Stimulated activated CD8-positive, alpha-beta memory T cell treated with anti-CD3 and anti-CD28 coated beads, Interleukin-7, amount 100 ng/mL, for 4 hours (primary cell): ENCODE measurements at regions not wholly inside any gene's neighbourhood (a gene's known extent, or its start where the extent isn't known, plus 50 kb on each side); places are given as distances from the start of the nearest gene placed in this dataset.

Experiments used
- DNase-seq, 2 donors: peaks; one replicate each; pipeline ENCODE4 v3.0.0-alpha.2; 2020; ENCODE audit warnings: low read depth in 2 of 2

DNA sequence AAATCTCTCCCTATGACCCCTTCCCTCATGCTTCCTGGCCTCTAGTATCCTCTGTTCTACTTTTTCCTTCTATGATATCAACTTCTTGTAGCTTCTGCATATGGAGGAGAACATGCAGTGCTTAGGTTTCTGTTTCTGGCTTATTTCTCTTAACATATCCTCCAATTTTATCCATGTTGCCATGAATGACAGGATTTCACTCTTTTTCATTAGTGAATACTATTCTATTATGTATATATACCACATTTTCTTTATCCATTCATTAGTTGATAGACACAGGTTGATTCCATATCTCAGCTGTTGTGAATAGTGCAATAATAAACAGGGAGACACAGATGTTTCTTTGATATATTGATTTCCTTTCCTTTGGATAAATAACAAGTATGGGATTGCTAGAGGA lies 123.3 kb upstream of the SESN3 start:
- DNase-seq = no peak

DNA sequence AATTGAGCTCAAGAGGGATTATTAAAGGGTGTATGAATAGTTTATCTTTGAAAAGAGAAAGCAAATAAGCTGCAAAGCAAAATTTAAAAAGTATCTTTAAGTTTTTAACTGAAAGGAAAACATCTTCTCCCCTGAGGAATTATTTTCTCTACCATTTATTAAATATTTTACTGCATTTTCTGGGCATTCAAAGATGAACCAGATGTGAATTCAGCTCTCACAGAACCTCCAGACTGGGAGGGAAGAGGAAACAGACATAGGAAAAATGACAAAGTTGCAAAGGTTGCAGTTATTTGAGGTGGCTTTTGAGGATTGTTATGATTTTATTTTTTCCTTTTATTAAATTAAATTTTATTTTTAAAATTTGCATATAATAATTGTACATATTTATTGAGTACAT lies 122.7 kb upstream of the SESN3 start:
- no peak for DNase-seq

DNA sequence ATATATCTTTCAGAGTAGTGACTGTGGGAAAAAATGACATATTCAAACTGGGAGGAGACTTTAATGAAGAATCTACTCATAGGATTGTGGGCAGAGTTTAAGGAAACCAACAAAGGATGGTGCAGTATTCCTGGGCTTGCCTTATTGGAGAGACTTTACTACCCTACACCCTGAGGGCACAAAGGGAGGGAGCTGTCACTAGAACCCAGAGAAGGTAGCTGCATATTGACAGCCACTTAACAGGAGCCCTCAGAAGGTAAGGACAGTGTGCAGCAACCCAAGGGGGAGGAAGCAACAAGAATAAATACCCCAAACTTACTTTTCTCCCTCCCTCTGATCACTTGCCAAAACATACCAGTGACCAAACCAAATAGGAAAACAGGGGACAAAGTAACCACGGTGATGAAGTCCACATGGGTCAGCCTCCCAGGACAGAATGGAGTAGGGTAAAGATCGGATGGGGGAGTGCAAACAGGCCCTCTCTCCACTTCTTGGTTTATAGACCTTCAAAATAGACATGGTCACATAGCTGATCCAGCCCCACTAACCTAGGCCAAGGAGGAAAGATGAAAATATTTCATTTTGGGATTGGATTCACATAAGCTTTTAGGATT lies 121.8 kb upstream of the SESN3 start:
- no peak for DNase-seq

DNA sequence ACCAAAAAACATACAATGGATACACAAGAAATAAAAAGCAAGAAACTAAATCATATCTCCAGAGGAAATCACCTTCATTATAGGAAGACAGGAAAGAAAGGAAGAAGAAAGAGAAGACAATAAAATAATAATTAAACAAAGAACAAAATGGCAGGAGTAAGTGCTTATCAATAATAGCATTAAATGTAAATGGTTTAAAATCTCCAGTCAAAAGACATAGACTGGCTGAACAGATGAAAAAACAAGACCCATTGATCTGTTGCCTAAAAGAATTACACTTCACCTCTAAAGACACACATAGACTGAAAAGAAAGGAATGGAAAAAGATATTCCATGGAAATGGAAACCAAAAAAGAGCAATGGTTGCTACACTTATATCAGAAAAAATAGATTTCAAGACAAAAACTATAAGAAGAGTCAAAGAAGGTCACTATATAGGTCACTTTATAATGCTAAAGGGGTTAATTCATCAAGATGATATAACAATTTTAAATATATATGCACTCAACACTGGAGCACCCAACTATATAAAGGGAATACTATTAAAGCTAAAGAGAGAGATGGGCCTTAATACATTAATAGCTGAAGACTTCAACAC lies 118.4 kb upstream of the SESN3 start:
- DNase-seq = no peak

DNA sequence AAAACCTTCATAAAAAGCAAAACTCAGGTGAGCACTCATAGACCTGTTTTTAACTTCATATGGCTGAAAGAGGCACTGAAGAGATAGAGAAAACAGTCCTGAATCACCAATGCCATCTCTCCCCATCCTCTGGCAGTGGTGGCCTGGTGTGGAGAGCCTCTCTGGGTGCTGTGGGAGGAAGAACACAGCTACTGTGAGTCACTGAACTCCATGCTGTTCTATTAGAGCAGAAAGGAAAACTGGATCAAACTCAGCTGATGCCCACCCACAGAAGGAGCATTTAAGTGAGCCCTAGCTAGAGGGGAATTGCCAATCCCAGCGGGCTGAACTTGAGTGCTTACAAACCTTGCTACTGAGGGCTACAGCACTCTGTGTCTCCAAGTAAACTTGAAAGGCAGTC lies 115.3 kb upstream of the SESN3 start:
- DNase-seq = no peak

DNA sequence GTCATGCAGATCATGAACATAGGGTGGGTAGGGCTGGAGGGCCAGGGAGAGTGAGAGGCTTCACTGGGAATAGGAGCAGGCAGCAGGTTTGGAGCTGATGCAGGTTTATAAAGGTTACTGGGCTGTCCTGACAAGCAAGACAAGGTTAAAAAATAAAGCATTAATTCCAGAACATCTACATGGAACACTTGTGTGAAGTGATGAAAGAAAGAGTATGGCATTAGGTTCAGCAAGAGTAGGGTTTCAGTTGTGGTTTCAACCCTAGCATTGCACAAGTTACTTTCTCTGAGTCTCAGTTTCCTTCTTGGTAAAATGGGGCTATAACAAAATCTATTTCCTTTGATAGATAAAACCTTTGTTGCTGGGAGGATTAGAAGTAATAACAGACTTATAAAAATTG lies 114.6 kb upstream of the SESN3 start:
- DNase-seq = no peak

DNA sequence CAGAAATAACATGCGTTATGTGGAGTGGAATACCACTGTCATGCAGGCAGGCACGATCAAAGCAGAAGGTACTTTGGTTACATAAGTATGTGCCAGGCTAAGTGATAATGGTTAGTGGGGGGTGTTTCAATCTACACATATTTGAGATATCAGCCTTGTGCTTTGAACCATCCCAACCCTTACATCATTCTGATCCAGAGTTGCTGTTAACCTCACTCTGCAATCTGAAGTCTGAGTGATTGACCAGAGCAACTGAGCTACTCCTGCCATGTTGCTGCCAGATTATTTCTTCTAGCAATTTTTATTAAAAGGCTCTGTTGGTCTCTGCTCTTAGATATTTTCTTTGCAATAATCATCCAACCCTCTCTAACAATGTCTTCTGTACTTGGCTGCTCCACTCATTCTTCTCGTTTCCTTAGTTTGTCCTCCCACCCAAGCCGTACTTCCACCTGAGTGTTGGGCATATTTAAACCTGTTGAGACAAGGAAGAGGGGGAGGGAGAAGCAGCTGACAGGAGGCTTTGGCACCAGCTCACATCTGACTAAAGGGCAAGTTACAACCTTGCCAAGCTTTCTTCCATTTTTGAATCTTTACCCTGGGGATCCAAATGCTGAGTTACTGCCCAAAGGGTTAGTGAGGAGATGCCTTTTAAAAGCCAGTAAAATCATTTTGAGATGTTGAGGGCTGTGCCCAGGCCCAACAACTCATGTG lies 114.1 kb upstream of the SESN3 start:
- DNase-seq = no peak

DNA sequence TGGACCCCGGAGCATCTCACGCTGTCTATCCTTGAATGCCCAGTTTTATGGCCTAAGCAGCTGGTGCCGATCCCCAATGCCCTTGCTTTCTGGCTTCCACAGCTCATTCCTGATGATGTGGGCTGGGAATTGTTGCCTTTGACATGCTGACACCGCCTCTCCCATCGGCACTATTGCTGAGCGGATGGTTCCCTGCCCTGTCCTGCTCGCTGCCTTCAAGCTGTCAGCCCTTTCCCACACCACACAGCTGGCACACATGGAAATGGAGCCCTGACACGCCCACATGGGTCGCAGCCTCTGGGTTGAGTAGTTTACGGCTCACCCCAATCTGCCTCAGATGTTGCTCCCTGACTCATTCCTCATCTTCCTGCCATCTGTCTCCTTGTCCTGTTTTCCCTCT lies 110.2 kb upstream of the SESN3 start:
- no peak for DNase-seq

DNA sequence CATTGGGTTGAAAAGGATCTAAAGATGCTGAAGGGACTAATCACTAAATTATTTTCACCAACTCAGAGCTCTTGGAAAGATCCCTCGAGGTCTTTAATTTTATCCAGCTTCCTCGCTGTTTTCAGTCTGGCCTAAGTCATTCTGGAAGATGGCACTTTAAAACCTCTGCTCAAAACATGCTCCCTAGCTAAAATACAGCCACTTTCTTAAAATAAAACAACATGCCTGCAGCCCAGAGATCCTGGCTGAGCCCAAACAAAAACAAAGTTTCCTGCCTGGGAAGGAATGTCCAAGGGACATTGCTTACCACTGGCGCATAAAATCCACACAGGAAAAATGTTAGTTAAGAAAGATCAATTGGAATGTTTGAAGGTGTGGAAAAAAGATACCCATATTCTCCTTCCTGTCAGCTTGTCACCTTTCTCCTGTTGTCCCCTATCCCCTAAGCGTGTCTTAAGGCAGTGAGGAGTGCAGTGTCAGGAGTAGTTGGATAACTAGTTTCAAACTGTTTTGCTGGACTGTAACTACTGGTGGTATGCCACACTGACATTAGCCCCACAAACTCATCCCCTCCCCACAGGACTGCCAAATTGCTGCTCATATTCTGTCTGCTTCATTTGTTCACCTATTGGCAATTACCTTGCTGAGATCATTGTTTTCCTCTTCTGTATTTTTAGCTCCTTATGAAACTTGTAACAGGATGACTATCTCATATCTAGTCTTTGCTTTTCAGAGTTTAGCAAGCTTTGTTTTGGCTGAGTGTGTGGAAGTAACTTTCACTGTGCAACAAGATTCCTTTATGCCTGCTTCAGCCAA lies 108.3 kb upstream of the SESN3 start:
- no peak for DNase-seq

DNA sequence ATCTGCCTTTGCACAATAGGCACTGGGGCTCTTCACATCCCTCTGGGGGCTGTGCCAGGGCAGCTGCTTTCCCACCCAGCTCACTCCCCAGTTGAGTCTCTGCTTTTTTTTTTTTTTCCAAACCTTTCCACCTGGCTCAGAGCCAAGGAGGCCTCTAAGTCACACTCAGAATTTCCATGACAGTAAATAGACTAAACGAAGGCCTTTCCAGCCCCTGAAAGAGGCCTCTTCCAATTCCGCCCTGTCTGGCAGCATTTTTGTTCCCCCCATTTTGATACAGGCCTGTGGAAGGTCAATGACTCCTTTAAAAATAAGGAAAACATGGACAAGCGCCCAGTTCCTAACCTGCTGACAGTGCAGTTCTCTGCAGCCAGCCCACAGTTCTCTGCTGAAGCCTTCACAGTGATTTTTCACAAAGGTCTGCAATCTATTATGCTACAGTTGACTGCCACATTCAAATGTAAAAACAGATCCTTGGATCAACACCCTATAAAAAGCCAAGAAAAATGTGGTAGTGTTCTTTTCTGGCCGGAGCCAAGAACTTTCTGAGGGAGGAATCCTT lies 107.5 kb upstream of the SESN3 start:
- no peak for DNase-seq

DNA sequence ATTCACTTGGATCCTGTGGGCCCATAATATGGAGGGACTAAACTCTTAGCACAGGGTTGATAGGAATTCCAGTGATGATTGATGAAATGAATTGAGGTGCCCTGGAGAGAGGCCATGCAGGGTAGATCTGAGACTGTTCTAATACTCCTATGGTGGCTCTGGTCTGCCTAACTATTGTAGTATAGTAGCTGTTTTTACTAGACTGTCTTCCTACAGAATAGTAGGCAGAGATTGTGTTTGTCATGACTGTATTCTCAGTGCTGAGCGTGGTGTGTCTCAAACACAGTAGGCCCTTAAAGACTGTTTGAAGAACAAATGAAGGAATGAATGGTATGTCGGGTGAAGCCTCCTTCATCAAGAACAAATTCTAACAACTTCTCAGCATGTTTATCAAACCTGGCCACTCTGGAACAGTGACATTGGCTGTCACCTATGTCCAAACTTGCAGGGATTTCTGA lies 107.0 kb upstream of the SESN3 start:
- no peak for DNase-seq

DNA sequence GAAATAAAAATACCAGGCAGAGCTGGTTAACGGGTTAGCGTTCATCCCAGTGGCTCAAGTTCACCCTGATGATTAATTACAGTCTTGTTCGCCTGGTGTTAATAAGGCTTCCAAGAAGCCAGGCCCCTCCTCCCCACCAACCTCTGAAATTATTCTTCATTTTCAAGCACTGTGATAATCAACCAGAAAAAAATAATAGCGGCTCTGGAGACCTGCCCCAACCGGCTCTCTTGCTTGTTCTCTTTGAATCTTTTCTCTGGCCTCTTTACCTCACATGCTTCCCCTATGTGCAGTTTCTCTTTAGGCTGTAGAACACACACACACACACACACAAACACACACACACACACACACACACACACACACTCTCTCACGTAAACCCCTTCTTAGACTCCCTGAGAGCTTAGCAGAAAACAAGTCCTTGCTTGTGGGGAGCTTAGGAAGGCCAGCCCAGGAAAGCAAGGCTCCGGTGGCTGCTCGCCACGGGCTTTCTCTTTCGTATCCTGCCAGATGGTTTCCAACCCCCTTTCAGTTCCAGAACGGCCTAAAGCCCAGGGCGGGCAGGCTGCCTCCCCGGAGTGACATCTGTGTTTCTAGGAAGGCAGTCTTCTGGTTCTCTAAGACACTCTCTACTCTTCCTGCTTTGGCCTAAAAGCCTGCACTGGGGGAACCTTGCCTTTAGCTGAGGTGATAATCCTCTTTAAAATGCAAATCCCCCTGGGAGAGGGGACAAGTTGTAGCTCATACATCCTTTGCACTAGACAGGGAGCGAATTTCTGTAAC lies 106.4 kb upstream of the SESN3 start:
- peak; percentile 2 to 7 for DNase-seq

DNA sequence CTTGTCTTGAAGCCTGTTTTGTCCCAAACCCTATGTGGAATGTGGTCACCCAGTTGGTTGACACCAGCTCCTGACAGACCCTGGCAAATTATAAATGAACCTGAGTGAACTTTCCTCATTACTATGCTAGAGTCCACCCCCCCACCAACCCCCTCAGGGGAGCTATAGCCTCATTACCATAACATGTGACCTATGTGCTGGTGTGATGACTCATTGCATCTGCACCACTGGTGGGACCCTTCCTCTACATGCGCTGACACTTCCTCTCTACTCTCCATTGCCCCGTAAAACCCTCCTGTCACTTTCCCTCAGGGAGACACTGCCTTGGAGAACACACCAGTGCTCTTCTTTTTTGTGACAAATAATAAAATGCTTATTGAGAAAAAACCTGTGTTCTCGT lies 105.0 kb upstream of the SESN3 start:
- no peak for DNase-seq

DNA sequence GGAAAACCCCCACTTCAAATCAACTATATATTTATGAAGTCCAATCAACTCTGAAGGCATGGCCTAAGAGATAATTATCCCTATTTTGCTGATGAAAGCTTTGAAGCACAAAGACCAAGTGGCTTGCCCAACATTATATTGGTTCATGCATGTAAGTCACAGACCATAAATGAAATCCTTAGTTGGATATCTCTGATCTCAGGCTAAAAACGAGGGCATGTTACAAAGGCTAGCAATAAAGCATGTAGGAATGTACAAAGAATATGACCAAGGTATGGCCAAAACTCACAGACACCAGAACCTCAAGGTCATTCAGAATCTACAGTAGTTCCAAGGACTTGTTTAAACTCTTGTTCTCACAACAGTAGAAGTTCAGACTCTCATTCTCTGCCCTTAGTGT lies 100.2 kb upstream of the SESN3 start:
- no peak for DNase-seq

DNA sequence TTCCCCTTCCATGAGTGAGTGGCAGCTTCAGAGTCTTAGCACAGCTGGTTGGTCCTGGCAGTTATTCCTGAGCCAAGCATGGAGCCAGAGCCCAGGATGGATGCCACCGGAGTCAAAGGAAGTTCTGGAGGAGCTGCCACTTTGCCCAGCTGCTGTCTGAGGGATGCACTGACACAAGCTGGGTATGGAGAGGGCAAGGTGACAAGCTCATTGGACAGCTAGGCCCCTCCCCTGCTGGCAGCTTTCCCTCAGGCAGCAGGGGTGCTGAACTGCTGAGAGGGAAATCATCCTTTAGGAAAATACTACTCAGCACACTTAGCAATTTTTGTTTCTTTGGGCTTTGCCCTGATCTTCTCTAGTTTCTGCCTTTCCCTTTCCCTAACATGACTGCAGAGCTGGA lies 99.3 kb upstream of the SESN3 start:
- DNase-seq = no peak

DNA sequence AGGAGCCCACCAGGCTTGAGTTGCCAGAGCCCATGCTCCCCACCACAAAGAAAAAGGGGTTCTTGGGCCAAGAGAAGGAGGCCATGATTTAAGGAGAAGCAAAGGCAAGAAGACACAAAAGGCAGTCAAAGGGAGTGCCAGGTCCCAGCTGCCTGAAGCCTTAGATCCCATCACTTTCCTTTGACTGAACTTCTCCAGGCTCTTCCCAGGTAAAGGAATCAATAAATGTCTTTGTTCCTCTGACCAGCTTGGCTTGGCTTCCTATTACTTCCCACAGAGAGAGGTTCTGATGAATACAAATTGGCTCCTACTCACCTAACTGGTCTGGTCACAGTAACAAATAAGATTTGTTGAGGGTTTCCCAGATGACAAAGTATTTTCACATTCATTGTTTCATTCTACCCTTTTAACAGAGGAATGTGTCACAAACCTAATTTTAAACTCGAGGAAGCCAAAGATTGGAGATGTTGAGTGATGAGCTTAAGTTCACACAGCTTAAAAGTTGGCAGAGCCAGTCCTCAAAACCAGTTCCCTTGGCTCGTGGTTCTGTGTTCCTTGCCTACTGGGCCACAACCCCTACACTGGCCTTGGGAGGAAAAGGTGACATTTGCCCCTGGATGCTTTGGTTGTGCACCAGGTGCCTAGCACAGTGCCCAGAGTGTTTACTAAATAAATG lies 96.4 kb upstream of the SESN3 start:
- no peak for DNase-seq

DNA sequence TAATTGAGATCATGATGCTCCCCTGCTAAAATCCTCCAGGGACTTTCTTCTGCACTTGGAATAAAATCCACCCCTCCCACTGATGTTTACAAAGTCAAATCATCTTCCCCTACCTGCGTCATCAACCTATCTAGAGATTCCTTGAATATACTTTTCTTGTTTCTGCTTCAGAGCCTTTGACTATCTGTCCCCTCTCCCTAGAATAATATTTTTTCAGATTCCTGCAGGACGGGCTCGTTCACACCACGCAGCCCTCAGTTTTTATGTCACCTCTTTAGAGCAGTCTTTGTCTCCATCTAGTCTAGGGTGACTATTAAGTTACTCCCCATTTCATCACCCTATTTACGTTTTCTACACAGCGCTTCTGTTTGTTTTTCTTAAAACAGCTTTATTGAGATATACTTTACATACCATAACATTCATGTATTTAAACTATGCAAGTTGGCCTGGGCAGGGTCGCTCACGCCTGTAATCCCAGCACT lies 94.8 kb upstream of the SESN3 start:
- no peak for DNase-seq

DNA sequence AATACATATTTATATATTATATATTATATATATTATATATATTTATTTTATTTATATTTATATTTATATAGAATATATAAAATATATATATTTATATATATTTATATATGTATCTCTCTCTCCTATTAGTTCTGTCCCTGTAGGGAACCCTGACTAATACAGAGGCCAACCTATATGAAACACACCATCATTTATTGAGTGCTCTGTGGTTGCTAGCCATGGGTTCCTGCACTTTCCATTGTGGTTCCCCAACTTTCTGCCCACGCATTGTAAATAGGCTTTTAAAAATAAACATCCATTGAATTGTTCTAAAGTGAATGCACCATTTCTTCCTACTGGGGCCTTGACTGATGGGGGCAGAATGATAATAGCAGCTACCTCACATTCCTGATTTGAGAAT lies 93.8 kb upstream of the SESN3 start:
- no peak for DNase-seq

DNA sequence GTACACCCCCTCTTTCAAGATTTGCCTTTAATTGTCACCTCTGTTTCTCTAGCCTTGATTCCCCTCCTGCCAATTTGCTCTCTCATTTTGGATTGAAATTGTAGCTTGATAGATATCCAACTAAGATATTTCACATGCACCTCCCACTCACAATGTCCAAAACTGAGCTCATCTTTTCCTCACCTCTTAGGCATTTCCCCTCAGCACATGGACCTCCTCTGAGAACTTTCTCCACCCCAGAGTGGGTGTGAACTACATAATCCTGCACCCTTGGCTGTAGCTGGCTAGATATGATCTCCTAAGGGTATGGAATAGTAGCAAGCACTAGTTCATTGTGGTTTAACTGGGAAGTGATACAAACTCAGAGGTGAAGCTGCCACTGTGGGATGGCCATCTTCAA lies 91.5 kb upstream of the SESN3 start:
- DNase-seq = no peak

DNA sequence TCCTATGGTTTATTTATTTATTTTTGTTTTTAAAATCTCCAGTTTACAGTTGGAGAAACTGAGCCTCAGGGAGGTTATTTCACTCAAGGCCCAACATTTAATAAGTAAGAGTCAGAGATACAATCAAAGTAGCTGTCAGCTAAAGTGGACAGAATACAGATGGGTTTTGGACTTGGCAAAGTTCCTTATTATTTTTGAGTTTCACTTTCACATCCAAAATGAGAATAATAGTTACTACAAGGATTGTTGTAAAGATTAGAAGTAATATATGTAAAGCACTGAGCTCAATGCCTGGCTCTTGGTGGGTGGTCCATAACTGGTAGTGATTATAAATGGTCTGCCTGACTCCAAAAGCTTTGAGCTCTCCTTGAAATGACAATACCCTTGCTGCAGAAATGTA lies 87.5 kb upstream of the SESN3 start:
- DNase-seq = no peak
